Right lobe of liver (tissue), 4 donors: ENCODE measurements at regions not wholly inside any gene's neighbourhood (a gene's known extent, or its start where the extent isn't known, plus 50 kb on each side); places are given as distances from the start of the nearest gene placed in this dataset.

ENCODE experiments used
- POLR2A ChIP-seq: fragments of 450-650 bp; IDR thresholded peaks from one replicate; pipeline ENCODE4 v1.6.1; 2017; ENCODE audit warnings: antibody characterized with exemption, mild to moderate bottlenecking
- TF ChIP-seq, protein P1 (sequence below), 4 donors: fragments of 200-600 bp in 3 of 4; fragments of 450-650 bp in 1 of 4; IDR thresholded peaks; one replicate each; pipeline versions ENCODE4 v1.5.1 to v1.8.0; 2016 to 2022; ENCODE audit warnings: antibody characterized with exemption in 4 of 4, mild to moderate bottlenecking in 2 of 4
- donor health status: DM: no; HTN: no; CAD: no.
- donor health status: DM: no; HTN: no; CAD: no.
- donor health status: DM: no; HTN: yes; CAD: no.

DNA sequence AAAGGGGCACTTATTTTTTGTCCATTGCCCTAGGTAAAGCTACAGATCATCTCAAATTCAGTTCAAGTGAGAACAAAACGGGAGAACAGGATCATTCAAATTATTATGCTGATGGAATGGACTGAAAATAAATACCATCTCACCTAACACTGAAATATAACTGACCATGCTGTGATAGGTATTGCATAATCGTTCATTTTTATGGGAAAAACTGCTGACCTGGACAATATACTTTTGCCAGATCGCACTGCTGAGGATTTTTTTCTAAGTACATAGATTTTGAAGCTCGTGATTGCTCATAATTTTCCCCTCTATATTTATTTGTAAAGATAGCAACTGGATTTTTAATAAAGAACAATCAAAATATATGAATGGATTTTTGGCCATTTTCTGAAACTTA is 636.6 kb upstream of the NEGR1 start:
- TF ChIP-seq, protein P1, sequence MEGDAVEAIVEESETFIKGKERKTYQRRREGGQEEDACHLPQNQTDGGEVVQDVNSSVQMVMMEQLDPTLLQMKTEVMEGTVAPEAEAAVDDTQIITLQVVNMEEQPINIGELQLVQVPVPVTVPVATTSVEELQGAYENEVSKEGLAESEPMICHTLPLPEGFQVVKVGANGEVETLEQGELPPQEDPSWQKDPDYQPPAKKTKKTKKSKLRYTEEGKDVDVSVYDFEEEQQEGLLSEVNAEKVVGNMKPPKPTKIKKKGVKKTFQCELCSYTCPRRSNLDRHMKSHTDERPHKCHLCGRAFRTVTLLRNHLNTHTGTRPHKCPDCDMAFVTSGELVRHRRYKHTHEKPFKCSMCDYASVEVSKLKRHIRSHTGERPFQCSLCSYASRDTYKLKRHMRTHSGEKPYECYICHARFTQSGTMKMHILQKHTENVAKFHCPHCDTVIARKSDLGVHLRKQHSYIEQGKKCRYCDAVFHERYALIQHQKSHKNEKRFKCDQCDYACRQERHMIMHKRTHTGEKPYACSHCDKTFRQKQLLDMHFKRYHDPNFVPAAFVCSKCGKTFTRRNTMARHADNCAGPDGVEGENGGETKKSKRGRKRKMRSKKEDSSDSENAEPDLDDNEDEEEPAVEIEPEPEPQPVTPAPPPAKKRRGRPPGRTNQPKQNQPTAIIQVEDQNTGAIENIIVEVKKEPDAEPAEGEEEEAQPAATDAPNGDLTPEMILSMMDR (IDR thresholded peaks at IDR 0.05) = no peak
- TF ChIP-seq POLR2A = no peak
